Mammary epithelial cell (primary cell): ENCODE measurements at regions not wholly inside any gene's neighbourhood (a gene's known extent, or its start where the extent isn't known, plus 50 kb on each side); places are given as distances from the start of the nearest gene placed in this dataset.

Experiments
- EZH2 ChIP-seq: IDR thresholded peaks from 2 replicates; pipeline ENCODE4 v1.6.1; 2012; ENCODE audit warnings: low read length, inconsistent platforms, borderline replicate concordance
- TF ChIP-seq, protein P1 (sequence below), 2 donors: IDR thresholded peaks in 1 of 2; conservative IDR thresholded peaks in 1 of 2; 2 replicates each; pipeline ENCODE4 v1.5.1; 2011 to 2012; ENCODE audit warnings: inconsistent platforms in 2 of 2, low read length in 2 of 2, mild to moderate bottlenecking in 2 of 2, control low read depth in 1 of 2, low read depth in 1 of 2; ENCODE audit not compliant: insufficient read depth in 1 of 2; ENCODE audit errors: extremely low read depth in 1 of 2

DNA sequence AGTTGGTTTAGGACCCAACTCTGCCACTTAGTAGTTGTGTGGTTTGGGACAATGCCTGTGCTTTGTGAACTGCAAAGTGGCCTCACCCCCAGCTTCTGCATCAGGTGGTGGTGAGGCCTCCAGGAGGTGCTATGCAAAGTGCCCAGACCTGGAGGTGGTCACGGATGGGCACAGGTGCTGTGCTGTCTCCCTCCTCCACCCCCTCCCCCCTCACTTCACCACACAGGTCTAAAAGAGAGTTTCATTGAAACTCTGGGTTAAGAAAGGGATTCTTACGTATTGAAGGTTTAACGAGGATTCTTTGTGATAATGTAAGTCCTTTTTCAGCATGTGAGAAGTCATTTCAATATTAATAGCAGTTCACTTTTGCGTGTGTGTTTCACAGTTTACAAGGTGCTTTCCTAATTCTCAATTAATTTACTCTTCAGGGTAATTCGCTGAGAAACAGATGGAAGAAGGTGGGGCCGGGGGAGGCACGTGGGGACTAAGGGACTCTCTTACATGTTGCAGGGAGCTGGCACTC lies 369.9 kb downstream of the LPIN1 start:
- TF ChIP-seq, protein P1, sequence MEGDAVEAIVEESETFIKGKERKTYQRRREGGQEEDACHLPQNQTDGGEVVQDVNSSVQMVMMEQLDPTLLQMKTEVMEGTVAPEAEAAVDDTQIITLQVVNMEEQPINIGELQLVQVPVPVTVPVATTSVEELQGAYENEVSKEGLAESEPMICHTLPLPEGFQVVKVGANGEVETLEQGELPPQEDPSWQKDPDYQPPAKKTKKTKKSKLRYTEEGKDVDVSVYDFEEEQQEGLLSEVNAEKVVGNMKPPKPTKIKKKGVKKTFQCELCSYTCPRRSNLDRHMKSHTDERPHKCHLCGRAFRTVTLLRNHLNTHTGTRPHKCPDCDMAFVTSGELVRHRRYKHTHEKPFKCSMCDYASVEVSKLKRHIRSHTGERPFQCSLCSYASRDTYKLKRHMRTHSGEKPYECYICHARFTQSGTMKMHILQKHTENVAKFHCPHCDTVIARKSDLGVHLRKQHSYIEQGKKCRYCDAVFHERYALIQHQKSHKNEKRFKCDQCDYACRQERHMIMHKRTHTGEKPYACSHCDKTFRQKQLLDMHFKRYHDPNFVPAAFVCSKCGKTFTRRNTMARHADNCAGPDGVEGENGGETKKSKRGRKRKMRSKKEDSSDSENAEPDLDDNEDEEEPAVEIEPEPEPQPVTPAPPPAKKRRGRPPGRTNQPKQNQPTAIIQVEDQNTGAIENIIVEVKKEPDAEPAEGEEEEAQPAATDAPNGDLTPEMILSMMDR (conservative IDR thresholded peaks at IDR 0.05 in 1 of 2, IDR thresholded peaks at IDR 0.05 in 1 of 2; ENCODE audit: extremely low read depth in 1 of 2, insufficient read depth in 1 of 2, low read depth in 1 of 2, low read length in 2 of 2): no peak
- TF ChIP-seq EZH2: no peak
